ENCODE measurements at regions not wholly inside any gene's neighbourhood (a gene's known extent, or its start where the extent isn't known, plus 50 kb on each side); places are given as distances from the start of the nearest gene placed in this dataset.

DNA sequence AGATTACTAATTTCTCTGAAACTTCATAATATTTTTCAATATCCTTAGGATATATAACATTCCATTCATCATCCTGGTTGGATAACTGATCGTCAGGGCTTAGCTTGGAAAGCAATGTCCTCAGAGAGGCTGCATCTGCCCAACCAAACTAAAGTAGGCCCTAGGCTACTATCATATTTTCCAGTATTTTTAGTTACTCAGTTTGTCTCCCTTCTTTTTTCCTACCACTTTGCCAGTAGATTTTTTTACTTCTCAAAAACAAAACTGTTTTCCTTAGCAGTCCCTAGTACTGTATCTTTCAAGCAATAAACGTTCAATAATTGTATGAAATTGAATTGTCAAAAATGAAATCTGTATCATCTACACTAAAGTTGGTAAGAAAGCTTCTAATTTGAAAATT, 452.0 kb downstream of the TFEC start:
- POLR2A ChIA-PET = interaction anchor here (0.5 kb wide), 1 partner anchor 17 kb away, joined by 3 read pairs; no protein-coding TSS in a partner anchor
- Histone ChIP-seq H3K4me3 (ENCODE audit: low read depth, low read length, poor library complexity, severe bottlenecking) (no peak overlapping the region), H3K36me3 (ENCODE audit: insufficient read depth, low read length) (no peaks in the 10 kb centered on the region), H4K20me1 (ENCODE audit: insufficient read depth, low read length) (no peaks in the 10 kb centered on the region), H2AFZ (ENCODE audit: low read length) (no peak overlapping the region), H3K79me2 (ENCODE audit: insufficient read depth, low read depth, low read length) (no peaks in the 10 kb centered on the region), H3K9me3 (ENCODE audit: low read length) (no peaks in the 10 kb centered on the region), H3K4me1 (ENCODE audit: insufficient read depth, low read length, poor library complexity, severe bottlenecking) (no peaks in the 10 kb centered on the region), H3K27ac (ENCODE audit: low read depth, low read length, poor library complexity, severe bottlenecking) (no peak overlapping the region), H3K4me2 (ENCODE audit: low read length) (no peak overlapping the region), H3K9me2 (ENCODE audit: insufficient read depth, low read length) (no peaks in the 10 kb centered on the region)
- BruUV-seq (replicated peaks) = no TSS peak
- CTCF ChIA-PET (ENCODE audit: unreplicated experiment) = no interaction called here
- intact Hi-C loops (cut with micrococcal nuclease; ENCODE audit: unreplicated experiment) = no loop called here
- DNase-seq (ENCODE audit: low spot score) = no peak
- TF ChIP-seq CTCF (conservative IDR thresholded peaks at IDR 0.05; ENCODE audit: low read length) = no peak
- no peak for TF ChIP-seq EZH2phosphoT487 (IDR thresholded peaks at IDR 0.05; ENCODE audit: borderline replicate concordance, low read depth, low read length)

DNA sequence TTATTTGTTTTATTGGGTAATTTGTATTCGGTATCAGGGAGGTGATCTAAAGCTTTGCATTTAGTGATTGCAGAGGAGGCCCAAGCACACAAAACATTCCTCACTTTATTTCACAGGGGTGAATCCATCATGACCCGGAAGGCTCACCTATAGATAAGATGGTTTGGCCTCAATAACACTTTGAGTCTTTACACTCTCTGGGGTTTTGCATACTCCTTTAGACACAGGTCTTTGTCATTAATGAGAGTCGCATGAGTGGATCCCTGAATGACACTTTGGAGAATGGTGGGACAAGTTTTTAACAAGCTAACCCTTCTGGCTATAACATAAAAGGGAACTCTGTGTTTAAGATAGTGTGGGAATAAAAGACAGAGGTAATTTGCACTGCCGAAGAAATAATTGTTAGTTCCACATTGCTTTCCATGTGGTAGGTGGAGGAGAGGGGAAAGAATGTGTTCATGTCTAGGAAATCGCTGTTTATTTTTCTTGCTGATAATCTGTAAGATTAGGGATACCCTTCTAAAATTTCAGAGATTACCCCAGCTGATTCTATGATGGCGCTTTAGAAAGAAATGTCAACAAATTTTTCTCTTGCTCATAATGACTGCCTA, 455.8 kb downstream of the TFEC start:
- no peak overlapping the region for H3K27ac ChIP-seq (ENCODE audit: low read depth, low read length, poor library complexity, severe bottlenecking)
- H2AFZ ChIP-seq (ENCODE audit: low read length) = no peak overlapping the region
- BruUV-seq (replicated peaks) = no TSS peak
- H4K20me1 ChIP-seq (ENCODE audit: insufficient read depth, low read length) = no peaks in the 10 kb centered on the region
- no peak overlapping the region for H3K4me3 ChIP-seq (ENCODE audit: low read depth, low read length, poor library complexity, severe bottlenecking)
- H3K9me2 ChIP-seq (ENCODE audit: insufficient read depth, low read length) = no peaks in the 10 kb centered on the region
- H3K79me2 ChIP-seq (ENCODE audit: insufficient read depth, low read depth, low read length) = no peaks in the 10 kb centered on the region
- DNase-seq (ENCODE audit: low spot score) = no peak
- CTCF ChIA-PET (ENCODE audit: unreplicated experiment) = no interaction called here
- H3K9me3 ChIP-seq (ENCODE audit: low read length) = no peaks in the 10 kb centered on the region
- no peaks in the 10 kb centered on the region for H3K4me1 ChIP-seq (ENCODE audit: insufficient read depth, low read length, poor library complexity, severe bottlenecking)
- H3K36me3 ChIP-seq (ENCODE audit: insufficient read depth, low read length) = no peaks in the 10 kb centered on the region
- intact Hi-C loops (cut with micrococcal nuclease; ENCODE audit: unreplicated experiment) = no loop called here
- POLR2A ChIA-PET = interaction anchor here (0.9 kb wide), 1 partner anchor 15 kb away, joined by 4 read pairs; no protein-coding TSS in a partner anchor
- no peak for TF ChIP-seq EZH2phosphoT487 (IDR thresholded peaks at IDR 0.05; ENCODE audit: borderline replicate concordance, low read depth, low read length)
- no peak for TF ChIP-seq CTCF (conservative IDR thresholded peaks at IDR 0.05; ENCODE audit: low read length)
- H3K4me2 ChIP-seq (ENCODE audit: low read length) = no peak overlapping the region

DNA sequence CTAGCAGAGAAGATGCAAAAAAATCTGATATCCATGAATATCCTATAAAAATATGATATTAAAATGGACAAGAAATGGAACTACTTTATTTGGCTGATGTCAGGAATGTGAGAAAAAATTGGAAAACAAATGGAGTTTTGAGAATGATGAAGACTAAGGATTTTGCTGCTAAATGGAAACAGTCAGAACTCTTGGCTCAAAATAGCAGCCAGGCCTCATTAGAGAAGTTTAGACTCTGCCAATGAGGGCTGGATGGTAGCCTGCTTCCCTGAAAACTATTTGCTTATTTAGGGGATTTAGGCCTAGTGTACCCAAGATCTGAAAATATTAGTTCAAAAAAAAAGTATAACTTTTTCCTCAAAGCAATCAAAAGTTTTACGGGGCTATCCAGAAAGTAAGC, 458.5 kb downstream of the TFEC start:
- no peak for DNase-seq (ENCODE audit: low spot score)
- intact Hi-C loops (cut with micrococcal nuclease; ENCODE audit: unreplicated experiment) = no loop called here

More for the DNA sequence above, 458.5 kb downstream of the TFEC start:
- TF ChIP-seq CTCF (conservative IDR thresholded peaks at IDR 0.05; ENCODE audit: low read length) = no peak
- no peak for TF ChIP-seq EZH2phosphoT487 (IDR thresholded peaks at IDR 0.05; ENCODE audit: borderline replicate concordance, low read depth, low read length)
- Histone ChIP-seq H3K27ac (ENCODE audit: low read depth, low read length, poor library complexity, severe bottlenecking) (no peak overlapping the region), H3K4me2 (ENCODE audit: low read length) (no peak overlapping the region), H3K4me1 (ENCODE audit: insufficient read depth, low read length, poor library complexity, severe bottlenecking) (no peaks in the 10 kb centered on the region), H4K20me1 (ENCODE audit: insufficient read depth, low read length) (no peaks in the 10 kb centered on the region), H2AFZ (ENCODE audit: low read length) (no peak overlapping the region), H3K9me2 (ENCODE audit: insufficient read depth, low read length) (no peaks in the 10 kb centered on the region), H3K9me3 (ENCODE audit: low read length) (no peaks in the 10 kb centered on the region), H3K4me3 (ENCODE audit: low read depth, low read length, poor library complexity, severe bottlenecking) (no peak overlapping the region), H3K79me2 (ENCODE audit: insufficient read depth, low read depth, low read length) (no peaks in the 10 kb centered on the region), H3K36me3 (ENCODE audit: insufficient read depth, low read length) (no peaks in the 10 kb centered on the region)
- no TSS peak for BruUV-seq (replicated peaks)
- ChIA-PET CTCF (ENCODE audit: unreplicated experiment) (no interaction called here), POLR2A (no interaction called here)
